Ectodermal cell (in vitro differentiated cells): ENCODE measurements at regions not wholly inside any gene's neighbourhood (a gene's known extent, or its start where the extent isn't known, plus 50 kb on each side); places are given as distances from the start of the nearest gene placed in this dataset.

Experiments used
- H3K27ac ChIP-seq: 2 replicates; pipeline ENCODE4 v1.7.0; 2013; ENCODE audit warnings: mild to moderate bottlenecking, low read depth, low read length; ENCODE audit not compliant: insufficient read depth, poor library complexity, severe bottlenecking
- H3K27me3 ChIP-seq: 2 replicates; pipeline ENCODE4 v1.7.0; 2013; ENCODE audit warnings: mild to moderate bottlenecking, low read length; ENCODE audit not compliant: insufficient read depth, control insufficient read depth, poor library complexity, severe bottlenecking
- H3K36me3 ChIP-seq: one replicate; pipeline ENCODE4 v1.7.0; 2013; ENCODE audit warnings: low read length; ENCODE audit not compliant: control insufficient read depth, insufficient read depth
- H3K4me1 ChIP-seq: one replicate; pipeline ENCODE4 v1.7.0; 2013; ENCODE audit warnings: low read length; ENCODE audit not compliant: control insufficient read depth, insufficient read depth
- H3K4me3 ChIP-seq: 2 replicates; pipeline ENCODE4 v1.7.0; 2013; ENCODE audit warnings: low read depth, low read length, control low read depth; ENCODE audit not compliant: insufficient read depth
- H3K9me3 ChIP-seq: 2 replicates; pipeline ENCODE4 v1.7.0; 2013; ENCODE audit warnings: mild to moderate bottlenecking, low read length, moderate library complexity; ENCODE audit not compliant: control insufficient read depth
- WGBS, 2 experiments: methylation state at CpG; one replicate each; pipeline ENCODE4 v1.1.7; 2013; ENCODE audit warnings: missing lambda C conversion rate in 2 of 2; 5-methylcytosine and 5-hydroxymethylcytosine counted together

GRCh38 chr2:107340955-107341354, 455.0 kb upstream of the ST6GAL2 start:
- 86 to 96% methylated on average over 1 to 2 of the region's 2 CpGs for WGBS, 2 experiments
- Histone ChIP-seq H3K36me3 (no peaks in the 10 kb centered on the region), H3K4me3 (no peak overlapping the region), H3K4me1 (no peaks in the 10 kb centered on the region), H3K27ac (no peak overlapping the region), H3K27me3 (no peaks in the 10 kb centered on the region), H3K9me3 (no peaks in the 10 kb centered on the region)

GRCh38 chr2:107349329-107349728, 463.4 kb upstream of the ST6GAL2 start:
- WGBS, 2 experiments = 94% methylated on average over 4 of the region's 4 CpGs
- H3K9me3 ChIP-seq = no peaks in the 10 kb centered on the region
- no peaks in the 10 kb centered on the region for H3K36me3 ChIP-seq
- no peaks in the 10 kb centered on the region for H3K4me1 ChIP-seq
- no peak overlapping the region for H3K4me3 ChIP-seq
- no peaks in the 10 kb centered on the region for H3K27me3 ChIP-seq
- H3K27ac ChIP-seq = no peak overlapping the region

GRCh38 chr2:107354175-107354574, 468.2 kb upstream of the ST6GAL2 start:
- Histone ChIP-seq H3K36me3 (no peaks in the 10 kb centered on the region), H3K4me1 (no peaks in the 10 kb centered on the region), H3K27ac (no peak overlapping the region), H3K9me3 (no peaks in the 10 kb centered on the region), H3K27me3 (no peaks in the 10 kb centered on the region), H3K4me3 (no peak overlapping the region)
- WGBS, 2 experiments = 91 to 92% methylated on average over 3 of the region's 3 CpGs

- Histone ChIP-seq H3K4me3 (no peak overlapping the region), H3K4me1 (no peaks in the 10 kb centered on the region), H3K27ac (no peak overlapping the region), H3K27me3 (no peaks in the 10 kb centered on the region), H3K9me3 (no peaks in the 10 kb centered on the region), H3K36me3 (no peaks in the 10 kb centered on the region)
- WGBS, 2 experiments = 94% methylated on average over 6 of the region's 6 CpGs
These were observed 468.3 kb upstream of the RGPD4 start for GRCh38 chr2:107358362-107358761.

GRCh38 chr2:107359021-107359420, 467.7 kb upstream of the RGPD4 start:
- H3K4me1 ChIP-seq = no peaks in the 10 kb centered on the region
- no peak overlapping the region for H3K27ac ChIP-seq
- 99% methylated on average over 2 to 4 of the region's 4 CpGs for WGBS, 2 experiments

GRCh38 chr2:107361751-107362381, 464.8 kb upstream of the RGPD4 start:
- H3K4me1 ChIP-seq = no peaks in the 10 kb centered on the region
- 64 to 80% methylated on average over 4 of the region's 4 CpGs for WGBS, 2 experiments
- H3K4me3 ChIP-seq = no peak overlapping the region
- no peaks in the 10 kb centered on the region for H3K27me3 ChIP-seq
- no peaks in the 10 kb centered on the region for H3K9me3 ChIP-seq
- H3K36me3 ChIP-seq = no peaks in the 10 kb centered on the region
- H3K27ac ChIP-seq = peak overlapping the region; percentile 61

More at GRCh38 chr2:107359021-107359420, 467.7 kb upstream of the RGPD4 start:
- Histone ChIP-seq H3K4me3 (no peak overlapping the region), H3K9me3 (no peaks in the 10 kb centered on the region), H3K36me3 (no peaks in the 10 kb centered on the region), H3K27me3 (no peaks in the 10 kb centered on the region)

GRCh38 chr2:107362993-107363392, 463.7 kb upstream of the RGPD4 start:
- Histone ChIP-seq H3K27me3 (no peaks in the 10 kb centered on the region), H3K4me1 (no peaks in the 10 kb centered on the region), H3K36me3 (no peaks in the 10 kb centered on the region), H3K27ac (no peak overlapping the region), H3K4me3 (no peak overlapping the region), H3K9me3 (no peaks in the 10 kb centered on the region)
- WGBS, 2 experiments = 100% methylated on average over 1 of the region's 1 CpG

GRCh38 chr2:107363806-107364205, 462.9 kb upstream of the RGPD4 start:
- 92% methylated on average over 2 of the region's 2 CpGs for WGBS, 2 experiments
- no peak overlapping the region for H3K4me3 ChIP-seq
- no peaks in the 10 kb centered on the region for H3K36me3 ChIP-seq
- H3K27ac ChIP-seq = no peak overlapping the region
- no peaks in the 10 kb centered on the region for H3K4me1 ChIP-seq
- H3K9me3 ChIP-seq = no peaks in the 10 kb centered on the region
- no peaks in the 10 kb centered on the region for H3K27me3 ChIP-seq

GRCh38 chr2:107364361-107364950, 462.2 kb upstream of the RGPD4 start:
- no peaks in the 10 kb centered on the region for H3K9me3 ChIP-seq
- H3K27ac ChIP-seq = no peak overlapping the region
- H3K4me3 ChIP-seq = no peak overlapping the region
- H3K27me3 ChIP-seq = no peaks in the 10 kb centered on the region
- no peaks in the 10 kb centered on the region for H3K4me1 ChIP-seq
- H3K36me3 ChIP-seq = no peaks in the 10 kb centered on the region
- 94 to 97% methylated on average over 4 of the region's 4 CpGs for WGBS, 2 experiments

- Histone ChIP-seq H3K27me3 (no peaks in the 10 kb centered on the region), H3K4me1 (no peaks in the 10 kb centered on the region), H3K9me3 (no peaks in the 10 kb centered on the region), H3K27ac (no peak overlapping the region), H3K36me3 (no peaks in the 10 kb centered on the region), H3K4me3 (no peak overlapping the region)
- 92% methylated on average over 4 of the region's 4 CpGs for WGBS, 2 experiments
These were observed 452.4 kb upstream of the RGPD4 start for GRCh38 chr2:107374249-107374648.
